GM18870 (cell line): ENCODE measurements at regions not wholly inside any gene's neighbourhood (a gene's known extent, or its start where the extent isn't known, plus 50 kb on each side); places are given as distances from the start of the nearest gene placed in this dataset.
"Not testable (repeated sequence)": the region's sequence is repeated elsewhere in the genome, so short reads cannot be mapped to it uniquely, and the experiment has no call there.

Source experiments
- ATAC-seq: cut with Tn5 transposase; IDR thresholded peaks from one replicate; pipeline ENCODE4 v1.9.1; 2021; ENCODE audit warnings: moderate library complexity; ENCODE audit not compliant: unreplicated experiment

- no peak for ATAC-seq
These were observed 364.8 kb upstream of the SNX7 start for GRCh38 chr1:98296681-98297080.

GRCh38 chr1:98294127-98294526 is 367.4 kb upstream of the SNX7 start:
- ATAC-seq = no peak

GRCh38 chr1:98292994-98293393 is 368.5 kb upstream of the SNX7 start:
- no peak for ATAC-seq

GRCh38 chr1:98289311-98289710 is 368.5 kb upstream of the DPYD start:
- no peak for ATAC-seq

GRCh38 chr1:98288494-98288893 is 367.7 kb upstream of the DPYD start:
- ATAC-seq = no peak

- no peak for ATAC-seq
These were observed 366.8 kb upstream of the DPYD start for GRCh38 chr1:98287626-98288025.

GRCh38 chr1:98286656-98287055 is 365.8 kb upstream of the DPYD start:
- peak; percentile 67 for ATAC-seq

- ATAC-seq = not testable (repeated sequence)
These were observed 364.5 kb upstream of the DPYD start for GRCh38 chr1:98285286-98285685.

- no peak for ATAC-seq
These were observed 359.2 kb upstream of the DPYD start for GRCh38 chr1:98280049-98280448.

GRCh38 chr1:98278055-98278454 is 357.2 kb upstream of the DPYD start:
- ATAC-seq = no peak

GRCh38 chr1:98277118-98277517 is 356.3 kb upstream of the DPYD start:
- no peak for ATAC-seq

- no peak for ATAC-seq
These were observed 355.7 kb upstream of the DPYD start for GRCh38 chr1:98276514-98276913.

- ATAC-seq = no peak
These were observed 347.5 kb upstream of the DPYD start for GRCh38 chr1:98268316-98268715.

GRCh38 chr1:98267423-98267822 is 346.6 kb upstream of the DPYD start:
- no peak for ATAC-seq

GRCh38 chr1:98264727-98265126 is 343.9 kb upstream of the DPYD start:
- no peak for ATAC-seq

GRCh38 chr1:98260839-98261238 is 340.0 kb upstream of the DPYD start:
- no peak for ATAC-seq

- ATAC-seq = no peak
These were observed 339.6 kb upstream of the DPYD start for GRCh38 chr1:98260412-98260811.

GRCh38 chr1:98256700-98257099 is 335.9 kb upstream of the DPYD start:
- no peak for ATAC-seq

- no peak for ATAC-seq
These were observed 332.3 kb upstream of the DPYD start for GRCh38 chr1:98253145-98253544.

GRCh38 chr1:98251497-98251896 is 330.7 kb upstream of the DPYD start:
- ATAC-seq = no peak

- no peak for ATAC-seq
These were observed 311.8 kb upstream of the DPYD start for GRCh38 chr1:98232678-98233077.

- ATAC-seq = no peak
These were observed 301.9 kb upstream of the DPYD start for GRCh38 chr1:98222706-98223105.

GRCh38 chr1:98221923-98222322 is 301.1 kb upstream of the DPYD start:
- no peak for ATAC-seq

- no peak for ATAC-seq
These were observed 296.8 kb upstream of the DPYD start for GRCh38 chr1:98217601-98218000.
